ENCODE measurements at regions not wholly inside any gene's neighbourhood (a gene's known extent, or its start where the extent isn't known, plus 50 kb on each side); places are given as distances from the start of the nearest gene placed in this dataset.

DNA sequence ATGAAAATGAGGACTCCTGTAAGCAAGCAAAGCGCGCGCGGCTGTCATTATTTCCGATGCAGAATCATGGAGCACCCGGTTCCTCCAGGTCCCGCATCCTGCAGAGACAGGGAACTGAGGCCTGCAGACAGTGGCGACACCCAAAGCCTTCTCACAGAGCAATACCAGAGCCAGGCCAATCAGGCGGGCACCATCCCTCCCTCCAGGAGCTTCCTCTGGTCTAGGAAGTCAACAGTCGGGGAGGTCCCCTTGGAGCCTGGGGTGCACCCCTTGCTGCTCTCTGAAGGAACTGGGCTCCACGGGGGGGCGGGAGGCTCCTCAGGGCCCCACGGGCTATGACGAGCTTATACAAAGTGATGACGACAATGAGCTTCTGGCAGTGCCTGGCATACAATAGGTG, 60.3 kb upstream of the HPCAL1 start:
- TF ChIP-seq, protein P1, sequence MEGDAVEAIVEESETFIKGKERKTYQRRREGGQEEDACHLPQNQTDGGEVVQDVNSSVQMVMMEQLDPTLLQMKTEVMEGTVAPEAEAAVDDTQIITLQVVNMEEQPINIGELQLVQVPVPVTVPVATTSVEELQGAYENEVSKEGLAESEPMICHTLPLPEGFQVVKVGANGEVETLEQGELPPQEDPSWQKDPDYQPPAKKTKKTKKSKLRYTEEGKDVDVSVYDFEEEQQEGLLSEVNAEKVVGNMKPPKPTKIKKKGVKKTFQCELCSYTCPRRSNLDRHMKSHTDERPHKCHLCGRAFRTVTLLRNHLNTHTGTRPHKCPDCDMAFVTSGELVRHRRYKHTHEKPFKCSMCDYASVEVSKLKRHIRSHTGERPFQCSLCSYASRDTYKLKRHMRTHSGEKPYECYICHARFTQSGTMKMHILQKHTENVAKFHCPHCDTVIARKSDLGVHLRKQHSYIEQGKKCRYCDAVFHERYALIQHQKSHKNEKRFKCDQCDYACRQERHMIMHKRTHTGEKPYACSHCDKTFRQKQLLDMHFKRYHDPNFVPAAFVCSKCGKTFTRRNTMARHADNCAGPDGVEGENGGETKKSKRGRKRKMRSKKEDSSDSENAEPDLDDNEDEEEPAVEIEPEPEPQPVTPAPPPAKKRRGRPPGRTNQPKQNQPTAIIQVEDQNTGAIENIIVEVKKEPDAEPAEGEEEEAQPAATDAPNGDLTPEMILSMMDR (IDR thresholded peaks at IDR 0.05), result no peak
- no peak for DNase-seq

DNA sequence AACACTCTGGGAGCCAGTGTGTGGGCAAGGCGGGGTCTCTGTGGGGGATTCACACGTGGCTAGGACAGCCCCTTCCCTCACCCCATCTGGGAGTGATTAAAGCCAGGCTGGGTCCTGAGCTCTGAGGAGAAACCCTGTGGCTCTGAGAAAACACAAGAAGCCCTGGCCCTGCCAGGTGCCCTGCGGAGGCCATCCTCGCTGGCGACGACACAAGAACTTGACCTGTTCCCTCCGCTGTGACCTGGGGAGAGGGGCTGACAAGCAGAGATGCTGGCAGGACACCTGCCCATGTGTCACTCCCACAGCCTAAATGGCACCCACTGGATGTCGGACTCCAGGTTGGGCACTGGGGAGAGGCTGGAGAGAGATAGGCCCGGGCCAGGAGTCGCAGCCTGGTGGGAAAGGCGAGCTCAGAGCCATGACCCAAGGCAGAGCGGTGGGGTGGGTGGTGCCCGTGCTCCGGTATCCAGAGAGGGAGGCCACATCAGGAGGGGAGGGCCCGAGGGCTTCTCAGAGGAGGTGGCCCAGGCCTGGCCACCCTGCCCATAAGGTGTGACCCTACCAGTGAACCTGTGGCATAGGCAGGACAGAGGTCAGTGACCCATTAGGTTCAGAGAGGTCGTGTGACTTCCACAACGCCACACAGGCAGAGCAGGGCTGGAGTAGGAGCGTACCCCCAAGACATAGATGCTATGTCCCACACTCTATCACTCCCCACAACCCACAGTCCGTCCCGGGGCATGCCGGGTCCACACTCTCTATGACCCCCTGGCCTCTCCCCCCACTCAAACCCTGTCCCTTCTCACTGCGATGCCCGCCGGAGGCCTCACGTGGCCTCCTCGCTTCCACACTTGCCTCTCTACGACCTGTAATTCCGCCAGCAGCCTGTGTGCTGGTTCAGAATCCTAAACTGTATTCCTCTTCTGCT, 59.4 kb upstream of the HPCAL1 start:
- intact Hi-C loops (cut with DNase I), result no loop called here
- no peak for DNase-seq

More for the DNA sequence above, 60.3 kb upstream of the HPCAL1 start:
- intact Hi-C loops (cut with DNase I), result no loop called here
- no peaks in the 10 kb centered on the region for H3K9me3 ChIP-seq
- H3K36me3 ChIP-seq, result no peaks in the 10 kb centered on the region
- H3K27ac ChIP-seq, result no peak overlapping the region
- no peak overlapping the region for H3K4me3 ChIP-seq
- H3K9ac ChIP-seq (ENCODE audit: low read depth in 2 of 2, low read length in 2 of 2), result no peak overlapping the region
- no peaks in the 10 kb centered on the region for H3K4me1 ChIP-seq
- no peaks in the 10 kb centered on the region for H3K27me3 ChIP-seq

GRCh38 chr2:10243926-10244270, 58.8 kb upstream of the HPCAL1 start:
- DNase-seq, result no peak
- H3K4me1 ChIP-seq, result no peaks in the 10 kb centered on the region
- intact Hi-C loops (cut with DNase I), result no loop called here

More for the DNA sequence above, 59.4 kb upstream of the HPCAL1 start:
- Histone ChIP-seq H3K27me3 (no peaks in the 10 kb centered on the region), H3K27ac (no peak overlapping the region), H3K36me3 (no peaks in the 10 kb centered on the region), H3K9ac (ENCODE audit: low read depth in 2 of 2, low read length in 2 of 2) (no peak overlapping the region), H3K9me3 (no peaks in the 10 kb centered on the region), H3K4me1 (no peaks in the 10 kb centered on the region), H3K4me3 (no peak overlapping the region)
- TF ChIP-seq, protein P1 (IDR thresholded peaks at IDR 0.05), result no peak

GRCh38 chr2:10245021-10245420, 57.7 kb upstream of the HPCAL1 start:
- no peaks in the 10 kb centered on the region for H3K9me3 ChIP-seq
- no peak overlapping the region for H3K4me3 ChIP-seq
- intact Hi-C loops (cut with DNase I), result no loop called here

More at GRCh38 chr2:10243926-10244270, 58.8 kb upstream of the HPCAL1 start:
- no peak overlapping the region for H3K4me3 ChIP-seq
- no peaks in the 10 kb centered on the region for H3K9me3 ChIP-seq
- H3K36me3 ChIP-seq, result no peaks in the 10 kb centered on the region
- no peak overlapping the region for H3K27ac ChIP-seq
- TF ChIP-seq, protein P1 (IDR thresholded peaks at IDR 0.05), result no peak
- H3K27me3 ChIP-seq, result no peaks in the 10 kb centered on the region
- no peak overlapping the region for H3K9ac ChIP-seq (ENCODE audit: low read depth in 2 of 2, low read length in 2 of 2)

GRCh38 chr2:10245661-10246060, 57.0 kb upstream of the HPCAL1 start:
- intact Hi-C loops (cut with DNase I), result no loop called here
- DNase-seq, result no peak
- Histone ChIP-seq H3K4me1 (no peaks in the 10 kb centered on the region), H3K9ac (ENCODE audit: low read depth in 2 of 2, low read length in 2 of 2) (no peak overlapping the region), H3K4me3 (no peak overlapping the region), H3K27ac (no peak overlapping the region), H3K27me3 (no peaks in the 10 kb centered on the region), H3K9me3 (no peaks in the 10 kb centered on the region), H3K36me3 (no peaks in the 10 kb centered on the region)
- TF ChIP-seq, protein P1 (IDR thresholded peaks at IDR 0.05), result no peak

More at GRCh38 chr2:10245021-10245420, 57.7 kb upstream of the HPCAL1 start:
- no peak overlapping the region for H3K27ac ChIP-seq
- no peak for DNase-seq
- H3K27me3 ChIP-seq, result no peaks in the 10 kb centered on the region
- no peaks in the 10 kb centered on the region for H3K36me3 ChIP-seq
- H3K4me1 ChIP-seq, result no peaks in the 10 kb centered on the region
- TF ChIP-seq, protein P1 (IDR thresholded peaks at IDR 0.05), result no peak
- H3K9ac ChIP-seq (ENCODE audit: low read depth in 2 of 2, low read length in 2 of 2), result no peak overlapping the region

Measured in colonic mucosa (tissue), 4 donors.